NCI-H748 (cell line): ENCODE measurements at regions not wholly inside any gene's neighbourhood (a gene's known extent, or its start where the extent isn't known, plus 50 kb on each side); places are given as distances from the start of the nearest gene placed in this dataset.

Source experiments
- DNase-seq: peaks from one replicate; lab custom pipeline; 2025; ENCODE audit not compliant: unreplicated experiment; lab: John Stamatoyannopoulos, UW

- no peak for DNase-seq
Measured at GRCh38 chr4:141849778-141850177, 213.4 kb downstream of the IL15 start.

- no peak for DNase-seq
Measured at GRCh38 chr4:141851246-141851891, 215.0 kb downstream of the IL15 start.

GRCh38 chr4:141853091-141853764 lies 216.8 kb downstream of the IL15 start:
- peak; percentile 90 for DNase-seq

GRCh38 chr4:141858437-141858836 lies 222.1 kb downstream of the IL15 start:
- DNase-seq, result no peak

- peak; percentile 19 for DNase-seq
Measured at GRCh38 chr4:141860974-141861373, 224.6 kb downstream of the IL15 start.

- DNase-seq, result no peak
Measured at GRCh38 chr4:141870152-141870551, 233.8 kb downstream of the IL15 start.

GRCh38 chr4:141871086-141871770 lies 234.8 kb downstream of the IL15 start:
- DNase-seq, result no peak

GRCh38 chr4:141882650-141883049 lies 246.3 kb downstream of the IL15 start:
- DNase-seq, result peak; percentile 58

- no peak for DNase-seq
Measured at GRCh38 chr4:141884070-141884469, 247.7 kb downstream of the IL15 start.

- DNase-seq, result peak; percentile 2
Measured at GRCh38 chr4:141885112-141885511, 248.7 kb downstream of the IL15 start.

- no peak for DNase-seq
Measured at GRCh38 chr4:141890279-141890678, 253.9 kb downstream of the IL15 start.

- no peak for DNase-seq
Measured at GRCh38 chr4:141891260-141892120, 255.1 kb downstream of the IL15 start.

- DNase-seq, result no peak
Measured at GRCh38 chr4:141896687-141897086, 260.3 kb downstream of the IL15 start.

- no peak for DNase-seq
Measured at GRCh38 chr4:141898346-141898745, 262.0 kb downstream of the IL15 start.

GRCh38 chr4:141899103-141899502 lies 262.7 kb downstream of the IL15 start:
- no peak for DNase-seq

- no peak for DNase-seq
Measured at GRCh38 chr4:141899541-141899940, 263.2 kb downstream of the IL15 start.

- no peak for DNase-seq
Measured at GRCh38 chr4:141900856-141901255, 264.5 kb downstream of the IL15 start.

GRCh38 chr4:141905751-141906150 lies 269.4 kb downstream of the IL15 start:
- no peak for DNase-seq

GRCh38 chr4:141909541-141909940 lies 273.2 kb downstream of the IL15 start:
- DNase-seq, result no peak

GRCh38 chr4:141912831-141913230 lies 276.4 kb downstream of the IL15 start:
- DNase-seq, result peak; percentile 90

GRCh38 chr4:141913928-141914327 lies 277.5 kb downstream of the IL15 start:
- no peak for DNase-seq
